Nephron progenitor cell (in vitro differentiated cells): ENCODE measurements at regions not wholly inside any gene's neighbourhood (a gene's known extent, or its start where the extent isn't known, plus 50 kb on each side); places are given as distances from the start of the nearest gene placed in this dataset.
"Not testable (repeated sequence)": the region's sequence is repeated elsewhere in the genome, so short reads cannot be mapped to it uniquely, and the experiment has no call there.

ENCODE experiments used
- DNase-seq: peaks from one replicate; pipeline ENCODE4 v3.0.0; 2021
- H3K27ac Mint-ChIP-seq: 2 replicates; pipeline ENCODE4 v1.8.0; 2021; ENCODE audit warnings: mild to moderate bottlenecking, moderate library complexity, mixed read lengths
- H3K27me3 Mint-ChIP-seq: 2 replicates; pipeline ENCODE4 v1.8.0; 2021; ENCODE audit warnings: mild to moderate bottlenecking, low read depth, mixed read lengths; ENCODE audit not compliant: poor library complexity
- H3K36me3 Mint-ChIP-seq: 2 replicates; pipeline ENCODE4 v1.8.0; 2021; ENCODE audit warnings: low read depth, mixed read lengths
- H3K4me1 Mint-ChIP-seq: 2 replicates; pipeline ENCODE4 v1.8.0; 2021; ENCODE audit warnings: mixed read lengths
- H3K4me3 Mint-ChIP-seq: 2 replicates; pipeline ENCODE4 v1.8.0; 2021; ENCODE audit warnings: mild to moderate bottlenecking, moderate library complexity, mixed read lengths
- H3K9me3 Mint-ChIP-seq: 2 replicates; pipeline ENCODE4 v1.8.0; 2021; ENCODE audit warnings: mild to moderate bottlenecking, moderate library complexity, mixed read lengths
- TF ChIP-seq, protein P1 (sequence below): fragments of 200-600 bp; sonication (generic); IDR thresholded peaks from 2 replicates; pipeline ENCODE4 v1.5.0; 2021; ENCODE audit warnings: antibody characterized with exemption

DNA sequence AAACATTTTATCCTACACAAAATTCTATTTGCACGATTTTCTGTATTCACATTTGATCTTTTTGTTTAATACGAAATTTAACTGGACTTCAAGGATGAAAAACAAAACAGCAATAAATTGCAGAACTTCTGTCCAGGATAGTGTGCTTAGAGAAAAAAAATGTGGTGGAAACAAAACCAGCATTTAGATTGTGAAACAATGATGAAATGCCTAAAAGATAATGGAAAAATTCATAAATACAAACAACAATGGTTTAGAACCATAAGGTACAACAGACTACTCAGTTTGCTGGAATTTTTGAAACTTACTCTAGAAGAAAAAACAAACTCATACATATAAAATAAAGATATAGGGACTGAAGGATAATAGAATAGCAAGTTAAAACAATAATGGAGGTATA, 234.0 kb downstream of the BCHE start:
- Mint-ChIP-seq H3K4me3 (no peak overlapping the region), H3K27me3 (no peaks in the 10 kb centered on the region), H3K36me3 (no peaks in the 10 kb centered on the region), H3K27ac (no peak overlapping the region), H3K4me1 (no peaks in the 10 kb centered on the region), H3K9me3 (no peaks in the 10 kb centered on the region)
- TF ChIP-seq, protein P1, sequence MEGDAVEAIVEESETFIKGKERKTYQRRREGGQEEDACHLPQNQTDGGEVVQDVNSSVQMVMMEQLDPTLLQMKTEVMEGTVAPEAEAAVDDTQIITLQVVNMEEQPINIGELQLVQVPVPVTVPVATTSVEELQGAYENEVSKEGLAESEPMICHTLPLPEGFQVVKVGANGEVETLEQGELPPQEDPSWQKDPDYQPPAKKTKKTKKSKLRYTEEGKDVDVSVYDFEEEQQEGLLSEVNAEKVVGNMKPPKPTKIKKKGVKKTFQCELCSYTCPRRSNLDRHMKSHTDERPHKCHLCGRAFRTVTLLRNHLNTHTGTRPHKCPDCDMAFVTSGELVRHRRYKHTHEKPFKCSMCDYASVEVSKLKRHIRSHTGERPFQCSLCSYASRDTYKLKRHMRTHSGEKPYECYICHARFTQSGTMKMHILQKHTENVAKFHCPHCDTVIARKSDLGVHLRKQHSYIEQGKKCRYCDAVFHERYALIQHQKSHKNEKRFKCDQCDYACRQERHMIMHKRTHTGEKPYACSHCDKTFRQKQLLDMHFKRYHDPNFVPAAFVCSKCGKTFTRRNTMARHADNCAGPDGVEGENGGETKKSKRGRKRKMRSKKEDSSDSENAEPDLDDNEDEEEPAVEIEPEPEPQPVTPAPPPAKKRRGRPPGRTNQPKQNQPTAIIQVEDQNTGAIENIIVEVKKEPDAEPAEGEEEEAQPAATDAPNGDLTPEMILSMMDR: no peak
- no peak for DNase-seq

DNA sequence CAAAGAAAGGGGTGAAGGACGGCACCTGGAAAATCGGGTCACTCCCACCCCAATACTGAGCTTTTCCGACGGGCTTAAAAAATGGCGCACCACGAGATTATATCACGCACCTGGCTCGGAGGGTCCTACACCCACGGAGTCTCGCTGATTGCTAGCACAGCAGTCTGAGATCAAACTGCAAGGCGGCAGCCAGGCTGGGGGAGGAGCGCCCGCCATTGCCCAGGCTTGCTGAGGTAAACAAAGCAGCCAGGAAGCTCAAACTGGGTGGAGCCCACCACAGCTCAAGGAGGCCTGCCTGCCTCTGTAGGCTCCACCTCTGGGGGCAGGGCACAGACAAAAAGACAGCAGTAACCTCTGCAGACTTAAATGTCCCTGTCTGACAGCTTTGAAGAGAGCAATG, 264.7 kb downstream of the BCHE start:
- H3K4me1 Mint-ChIP-seq, H3K4me3 Mint-ChIP-seq, DNase-seq, H3K27ac Mint-ChIP-seq, H3K27me3 Mint-ChIP-seq, H3K36me3 Mint-ChIP-seq: not testable (repeated sequence)
- H3K9me3 Mint-ChIP-seq: peaks cover 11% of the 10 kb centered on the region

DNA sequence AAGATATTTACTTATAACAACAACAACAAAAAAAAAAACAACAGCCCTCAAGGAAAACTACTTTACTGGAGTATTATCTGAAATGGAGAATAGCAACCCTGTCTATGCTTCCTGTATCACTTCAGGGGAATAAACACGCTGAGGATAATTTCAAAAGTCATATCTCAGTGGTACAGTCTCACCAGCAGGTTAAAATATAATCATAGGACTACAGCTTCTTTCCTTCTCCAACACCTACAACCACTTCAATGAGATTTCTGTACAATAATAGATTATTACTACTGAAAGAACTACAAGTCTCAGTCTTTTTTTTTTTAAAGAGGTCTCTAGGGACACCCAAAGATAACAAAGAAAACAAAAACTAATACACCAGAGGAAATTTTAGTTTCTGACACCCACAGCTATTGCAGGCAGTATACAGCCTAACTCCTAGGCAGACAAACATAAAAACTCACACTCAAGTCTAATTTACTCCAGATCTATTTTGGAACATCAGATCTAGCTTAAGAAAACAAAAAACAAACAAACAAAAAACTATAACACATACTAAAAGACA, 268.2 kb downstream of the BCHE start:
- no peaks in the 10 kb centered on the region for H3K36me3 Mint-ChIP-seq
- TF ChIP-seq, protein P1: no peak
- DNase-seq: no peak
- H3K4me1 Mint-ChIP-seq: no peaks in the 10 kb centered on the region
- H3K27ac Mint-ChIP-seq: no peak overlapping the region
- H3K9me3 Mint-ChIP-seq: peaks cover 3% of the 10 kb centered on the region
- H3K4me3 Mint-ChIP-seq: no peak overlapping the region
- H3K27me3 Mint-ChIP-seq: no peaks in the 10 kb centered on the region

DNA sequence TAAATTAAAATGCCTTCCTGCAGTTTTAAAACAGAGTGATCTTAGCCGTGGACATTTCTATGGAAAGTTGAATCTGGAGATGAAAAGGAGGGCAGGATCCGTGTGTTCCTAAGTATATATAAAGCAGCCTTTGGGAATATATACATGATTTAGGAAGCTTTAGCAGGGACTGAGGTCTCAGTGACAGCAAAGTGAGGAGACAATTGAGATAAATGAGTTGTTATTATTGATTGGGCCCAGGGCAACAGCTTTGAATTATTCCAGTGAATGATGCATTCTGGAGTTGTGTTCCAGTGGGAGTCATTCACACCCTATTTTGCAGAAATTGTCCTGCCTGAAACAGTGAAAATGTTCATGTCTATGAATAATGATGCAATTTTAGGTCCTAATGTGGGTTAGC, 281.4 kb downstream of the BCHE start:
- H3K27ac Mint-ChIP-seq: no peak overlapping the region
- H3K9me3 Mint-ChIP-seq: no peaks in the 10 kb centered on the region
- H3K36me3 Mint-ChIP-seq: no peaks in the 10 kb centered on the region
- TF ChIP-seq, protein P1: no peak
- H3K27me3 Mint-ChIP-seq: no peaks in the 10 kb centered on the region
- H3K4me1 Mint-ChIP-seq: no peaks in the 10 kb centered on the region
- no peak overlapping the region for H3K4me3 Mint-ChIP-seq
- DNase-seq: no peak

DNA sequence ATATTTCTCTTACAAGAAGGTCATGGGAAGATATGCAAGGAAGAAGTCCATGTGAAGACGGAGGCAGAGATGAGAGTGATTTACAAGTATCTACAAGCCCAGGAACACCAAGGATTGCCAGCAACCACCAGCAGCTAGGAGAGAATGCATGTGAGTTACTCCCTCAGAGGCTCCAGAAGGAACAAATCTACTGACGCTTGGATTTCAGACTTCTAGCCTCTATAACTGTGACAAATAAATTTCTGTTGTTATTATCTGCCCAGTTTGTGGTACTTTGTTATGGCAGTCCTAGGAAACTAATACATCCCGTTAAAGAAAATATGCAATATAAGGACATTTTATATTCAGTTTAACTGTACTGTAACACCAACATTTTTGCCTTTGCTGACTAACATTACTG, 283.9 kb downstream of the BCHE start:
- Mint-ChIP-seq H3K36me3 (no peaks in the 10 kb centered on the region), H3K9me3 (no peaks in the 10 kb centered on the region), H3K27me3 (no peaks in the 10 kb centered on the region), H3K4me1 (no peaks in the 10 kb centered on the region), H3K4me3 (no peak overlapping the region), H3K27ac (no peak overlapping the region)
- TF ChIP-seq, protein P1: no peak
- DNase-seq: no peak

DNA sequence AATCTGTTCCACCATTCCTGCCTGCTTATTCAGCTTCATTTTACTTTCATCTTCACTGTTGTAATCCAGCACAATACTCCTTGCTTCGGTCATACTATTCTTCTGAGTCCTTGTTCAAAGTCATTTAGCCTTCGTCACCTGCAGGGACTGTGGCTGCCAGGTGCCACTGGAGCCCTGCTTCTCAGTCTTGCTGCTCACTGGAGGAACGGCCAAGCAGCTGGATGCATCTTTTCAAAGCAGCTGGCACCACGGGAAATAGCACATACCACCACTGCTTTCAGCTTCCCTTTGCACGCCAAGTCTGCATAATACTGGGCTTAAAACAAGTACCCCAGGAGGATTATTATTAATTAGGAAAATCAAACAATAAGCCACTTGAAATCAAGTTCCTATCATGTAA, 287.6 kb downstream of the BCHE start:
- Mint-ChIP-seq H3K36me3 (no peaks in the 10 kb centered on the region), H3K9me3 (no peaks in the 10 kb centered on the region), H3K27ac (no peak overlapping the region), H3K27me3 (no peaks in the 10 kb centered on the region), H3K4me3 (no peak overlapping the region), H3K4me1 (no peaks in the 10 kb centered on the region)
- TF ChIP-seq, protein P1: no peak
- DNase-seq: no peak
